ENCODE measurements at regions not wholly inside any gene's neighbourhood (a gene's known extent, or its start where the extent isn't known, plus 50 kb on each side); places are given as distances from the start of the nearest gene placed in this dataset.

DNA sequence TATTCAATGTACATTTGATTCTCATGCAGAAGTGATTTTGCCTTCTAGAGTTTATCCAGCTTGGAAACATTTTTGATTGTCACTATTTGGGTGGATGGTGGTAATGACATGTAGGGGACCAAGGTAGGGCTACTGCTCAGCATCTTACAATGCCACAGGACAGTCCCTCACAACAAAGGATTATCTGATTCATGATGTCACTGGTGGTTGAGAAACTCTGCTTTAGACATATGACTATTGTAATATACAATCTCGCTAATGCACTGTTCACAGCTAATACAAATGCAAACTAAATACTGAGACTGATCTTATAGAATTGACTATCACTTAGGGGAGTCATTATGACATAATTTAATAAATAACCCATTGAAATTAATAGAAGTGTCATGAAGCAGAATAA, 60.4 kb upstream of the BTG1 start:
- 96 to 100% methylated on average over 1 of the region's 1 CpG for WGBS, 2 donors
- DNase-seq = no peak
- intact Hi-C loops (cut with DNase I) = loop anchor here in 1 of 2 donors (5.0 kb wide), 1 partner anchor 59 kb away; the partner anchor contains the start of gene BTG1
- no peak overlapping the region for H3K4me3 ChIP-seq (ENCODE audit: low read length in 2 of 2)
- no peak for ATAC-seq (ENCODE audit: low FRiP score)
- H3K27me3 ChIP-seq (ENCODE audit: control insufficient read depth in 1 of 2, insufficient read depth in 2 of 2, low read length in 1 of 2) = no peaks in the 10 kb centered on the region
- H3K36me3 ChIP-seq (ENCODE audit: control insufficient read depth in 1 of 2, insufficient read depth in 2 of 2, low read length in 1 of 2) = no peaks in the 10 kb centered on the region
- no peaks in the 10 kb centered on the region for H3K4me1 ChIP-seq (ENCODE audit: control insufficient read depth in 1 of 2, insufficient read depth in 2 of 2, low read length in 2 of 2)
- no peak overlapping the region for H3K27ac ChIP-seq (ENCODE audit: low read depth in 1 of 2, low read length in 2 of 2)
- no peaks in the 10 kb centered on the region for H3K9me3 ChIP-seq (ENCODE audit: control insufficient read depth, low read length)

DNA sequence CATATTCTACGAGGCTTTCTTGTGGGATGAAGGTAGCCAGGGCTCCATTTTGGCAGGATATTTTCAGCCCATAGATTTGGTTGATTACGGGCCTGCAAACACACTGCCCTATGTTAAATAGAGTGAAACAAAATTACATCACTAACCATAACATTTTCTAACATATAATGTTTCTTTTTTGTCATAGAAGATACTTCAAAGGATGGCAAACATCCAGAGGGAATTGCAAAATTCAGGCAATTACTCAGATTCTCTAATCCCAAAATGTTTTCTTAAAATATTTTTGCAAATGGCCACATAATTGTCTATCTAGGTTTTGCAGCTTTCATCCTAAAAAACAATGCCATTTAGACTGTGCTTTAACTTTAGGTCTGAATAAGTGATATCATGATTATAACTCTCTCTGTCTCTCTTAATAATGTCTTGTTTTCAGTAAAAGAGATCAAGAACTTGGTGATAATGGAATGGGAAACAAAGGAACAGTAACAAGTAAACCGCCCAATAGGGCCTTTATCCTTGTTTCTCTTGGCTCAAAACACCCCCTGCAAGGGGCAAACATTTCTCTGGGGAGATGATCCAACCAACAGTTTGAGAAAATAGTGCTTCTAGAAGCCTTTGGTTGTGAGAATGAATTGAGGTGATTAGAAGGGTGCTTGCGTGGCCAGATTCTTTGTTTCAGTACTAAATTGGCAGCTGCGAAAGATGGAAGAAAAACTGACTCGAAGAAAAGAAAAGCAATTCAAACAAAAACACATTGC, 54.4 kb upstream of the BTG1 start:
- H3K36me3 ChIP-seq (ENCODE audit: control insufficient read depth in 1 of 2, insufficient read depth in 2 of 2, low read length in 1 of 2) = no peaks in the 10 kb centered on the region
- intact Hi-C loops (cut with DNase I) = no loop called here
- H3K27me3 ChIP-seq (ENCODE audit: control insufficient read depth in 1 of 2, insufficient read depth in 2 of 2, low read length in 1 of 2) = no peaks in the 10 kb centered on the region
- ATAC-seq (ENCODE audit: low FRiP score) (no peak), DNase-seq (no peak)
- no peak overlapping the region for H3K27ac ChIP-seq (ENCODE audit: low read depth in 1 of 2, low read length in 2 of 2)
- H3K9me3 ChIP-seq (ENCODE audit: control insufficient read depth, low read length) = peaks cover 2% of the 10 kb centered on the region
- WGBS, 2 donors = 59 to 69% methylated on average over 6 of the region's 6 CpGs
- no peak overlapping the region for H3K4me3 ChIP-seq (ENCODE audit: low read length in 2 of 2)
- H3K4me1 ChIP-seq (ENCODE audit: control insufficient read depth in 1 of 2, insufficient read depth in 2 of 2, low read length in 2 of 2) = no peaks in the 10 kb centered on the region

DNA sequence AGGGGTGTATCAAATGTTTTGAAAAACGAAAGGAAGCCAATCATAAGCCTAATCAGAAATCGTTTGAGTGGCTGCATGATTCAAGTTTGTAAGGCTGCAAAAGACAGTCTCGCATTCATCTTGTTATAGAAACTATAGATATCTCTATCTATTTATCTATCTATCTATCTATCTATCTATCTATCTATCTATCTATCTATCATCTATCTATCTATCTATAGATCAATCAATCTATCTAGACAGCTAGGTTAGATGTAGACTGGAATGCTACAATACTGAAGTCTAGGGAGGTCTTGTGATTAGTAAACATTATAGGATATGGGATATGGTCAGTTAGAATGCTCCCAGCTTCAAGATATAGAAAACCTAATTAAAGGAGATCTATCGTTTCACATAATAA, 52.2 kb upstream of the BTG1 start:
- Histone ChIP-seq H3K4me3 (ENCODE audit: low read length in 2 of 2) (no peak overlapping the region), H3K4me1 (ENCODE audit: control insufficient read depth in 1 of 2, insufficient read depth in 2 of 2, low read length in 2 of 2) (no peaks in the 10 kb centered on the region), H3K27me3 (ENCODE audit: control insufficient read depth in 1 of 2, insufficient read depth in 2 of 2, low read length in 1 of 2) (no peaks in the 10 kb centered on the region), H3K36me3 (ENCODE audit: control insufficient read depth in 1 of 2, insufficient read depth in 2 of 2, low read length in 1 of 2) (no peaks in the 10 kb centered on the region), H3K27ac (ENCODE audit: low read depth in 1 of 2, low read length in 2 of 2) (no peak overlapping the region), H3K9me3 (ENCODE audit: control insufficient read depth, low read length) (peaks cover 2% of the 10 kb centered on the region)
- no peak for ATAC-seq (ENCODE audit: low FRiP score)
- intact Hi-C loops (cut with DNase I) = no loop called here
- DNase-seq = no peak
- 91 to 93% methylated on average over 4 of the region's 4 CpGs for WGBS, 2 donors

DNA sequence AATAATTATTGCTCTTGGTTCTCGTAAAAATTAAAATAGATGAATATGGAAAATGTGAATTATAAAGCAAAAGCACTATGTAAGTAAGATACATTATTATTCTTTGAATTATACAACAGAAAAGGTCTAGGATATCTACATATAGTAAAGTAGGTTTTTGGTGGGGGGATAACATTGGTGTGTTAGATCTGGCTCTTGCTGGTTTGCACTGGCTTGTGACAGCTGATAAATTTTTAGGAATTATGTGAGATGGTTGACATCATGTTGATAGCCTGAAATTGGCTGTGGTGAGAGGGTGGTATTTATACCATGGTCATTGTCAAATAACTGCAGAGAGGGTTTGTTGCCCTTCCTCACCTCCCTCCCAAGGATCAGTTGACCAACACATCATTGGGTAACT, 50.7 kb upstream of the BTG1 start:
- no peaks in the 10 kb centered on the region for H3K4me1 ChIP-seq (ENCODE audit: control insufficient read depth in 1 of 2, insufficient read depth in 2 of 2, low read length in 2 of 2)
- no peak overlapping the region for H3K27ac ChIP-seq (ENCODE audit: low read depth in 1 of 2, low read length in 2 of 2)
- no peaks in the 10 kb centered on the region for H3K36me3 ChIP-seq (ENCODE audit: control insufficient read depth in 1 of 2, insufficient read depth in 2 of 2, low read length in 1 of 2)
- ATAC-seq (ENCODE audit: low FRiP score) (no peak), DNase-seq (no peak)
- H3K9me3 ChIP-seq (ENCODE audit: control insufficient read depth, low read length) = peaks cover 2% of the 10 kb centered on the region
- H3K27me3 ChIP-seq (ENCODE audit: control insufficient read depth in 1 of 2, insufficient read depth in 2 of 2, low read length in 1 of 2) = no peaks in the 10 kb centered on the region
- H3K4me3 ChIP-seq (ENCODE audit: low read length in 2 of 2) = no peak overlapping the region
- 96 to 98% methylated on average over 1 of the region's 1 CpG for WGBS, 2 donors
- intact Hi-C loops (cut with DNase I) = no loop called here
